Loucy (cell line): ENCODE measurements at regions not wholly inside any gene's neighbourhood (a gene's known extent, or its start where the extent isn't known, plus 50 kb on each side); places are given as distances from the start of the nearest gene placed in this dataset.
"Not testable (repeated sequence)": the region's sequence is repeated elsewhere in the genome, so short reads cannot be mapped to it uniquely, and the experiment has no call there.

Source experiments
- H2AFZ ChIP-seq: fragments of 200-600 bp; sonication (generic); 2 replicates; pipeline ENCODE4 v1.6.0; 2016; ENCODE audit warnings: antibody characterized with exemption, mild to moderate bottlenecking, low read length, moderate library complexity
- H3F3A ChIP-seq: fragments of 200-600 bp; 2 replicates; pipeline ENCODE4 v1.6.0; 2016; ENCODE audit warnings: antibody characterized with exemption, low read depth, mild to moderate bottlenecking
- H3K27me3 ChIP-seq: fragments of 200-600 bp; sonication (generic); 2 replicates; pipeline ENCODE4 v1.6.1; 2014; ENCODE audit warnings: low read length, mild to moderate bottlenecking; ENCODE audit not compliant: insufficient read depth, poor library complexity, severe bottlenecking
- H3K36me3 ChIP-seq: fragments of 200-600 bp; sonication (generic); 2 replicates; pipeline ENCODE4 v1.6.1; 2016; ENCODE audit warnings: low read length; ENCODE audit not compliant: insufficient read depth
- H3K4me1 ChIP-seq: fragments of 200-600 bp; sonication (generic); 2 replicates; pipeline ENCODE4 v1.5.1; 2014; ENCODE audit warnings: low read length, mild to moderate bottlenecking; ENCODE audit not compliant: insufficient read depth, poor library complexity, severe bottlenecking
- H3K4me2 ChIP-seq: fragments of 200-600 bp; sonication (generic); 2 replicates; pipeline ENCODE4 v1.6.0; 2014; ENCODE audit warnings: antibody characterized with exemption, low read length, low read depth, mild to moderate bottlenecking; ENCODE audit not compliant: poor library complexity, severe bottlenecking
- H3K4me3 ChIP-seq: fragments of 200-600 bp; sonication (generic); 2 replicates; pipeline ENCODE4 v1.5.1; 2014; ENCODE audit warnings: low read length, mild to moderate bottlenecking, mixed read lengths; ENCODE audit not compliant: poor library complexity, severe bottlenecking
- H3K79me2 ChIP-seq: fragments of 200-600 bp; sonication (generic); 2 replicates; pipeline ENCODE4 v1.6.1; 2014; ENCODE audit warnings: low read length; ENCODE audit not compliant: insufficient read depth
- H3K9ac ChIP-seq: fragments of 200-600 bp; sonication (generic); 2 replicates; pipeline ENCODE4 v1.6.0; 2014; ENCODE audit warnings: mild to moderate bottlenecking, low read depth, low read length, moderate library complexity; ENCODE audit not compliant: poor library complexity, severe bottlenecking
- H3K9me2 ChIP-seq: fragments of 200-600 bp; sonication (generic); replicated peaks from 2 replicates; pipeline ENCODE4 v1.6.1; 2016; ENCODE audit warnings: low read depth, low read length, mixed read lengths
- H3K9me3 ChIP-seq: fragments of 200-600 bp; sonication (generic); 2 replicates; pipeline ENCODE4 v1.6.1; 2014; ENCODE audit warnings: mild to moderate bottlenecking, antibody characterized with exemption, low read length, low read depth; ENCODE audit not compliant: insufficient read depth
- H4K20me1 ChIP-seq: fragments of 200-600 bp; sonication (generic); 2 replicates; pipeline ENCODE4 v1.6.0; 2014; ENCODE audit warnings: antibody characterized with exemption, low read length, mild to moderate bottlenecking; ENCODE audit not compliant: insufficient read depth, poor library complexity, severe bottlenecking
- EZH2phosphoT487 ChIP-seq: fragments of 200-600 bp; IDR thresholded peaks from 2 replicates; pipeline ENCODE4 v1.6.1; 2018; ENCODE audit warnings: antibody characterized with exemption, mild to moderate bottlenecking, moderate library complexity, borderline replicate concordance
- TF ChIP-seq, protein P1 (sequence below): fragments of 200-600 bp; sonication (generic); conservative IDR thresholded peaks from 2 replicates; pipeline ENCODE4 v1.5.1; 2014; ENCODE audit warnings: mild to moderate bottlenecking, antibody characterized with exemption, low read length

DNA sequence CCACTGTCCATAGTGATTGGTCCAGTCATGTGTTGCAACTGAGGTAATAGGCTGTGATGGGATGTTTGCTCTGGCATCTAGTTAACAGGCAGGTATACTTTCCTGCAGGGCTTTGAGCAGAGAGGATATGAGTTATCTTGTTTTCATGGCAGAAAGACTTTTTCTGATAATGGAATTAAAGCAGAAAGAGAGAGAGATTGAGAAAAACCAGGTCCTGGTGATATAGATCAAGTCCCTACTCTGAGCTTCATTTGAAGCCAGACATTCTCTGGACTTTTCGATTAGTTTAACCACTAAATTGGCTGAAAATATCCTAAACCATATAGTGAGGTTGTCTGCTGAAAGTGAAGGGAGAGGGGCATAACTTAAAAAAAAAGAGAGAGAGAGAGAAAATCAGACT lies 233.8 kb upstream of the TBX18 start:
- Histone ChIP-seq H3K4me3 (no peak overlapping the region), H3K27me3 (no peaks in the 10 kb centered on the region), H4K20me1 (no peaks in the 10 kb centered on the region), H3K4me1 (peaks cover 2% of the 10 kb centered on the region), H3K9me2 (no peaks in the 10 kb centered on the region), H2AFZ (no peak overlapping the region), H3F3A (no peaks in the 10 kb centered on the region), H3K79me2 (no peaks in the 10 kb centered on the region), H3K9me3 (no peaks in the 10 kb centered on the region), H3K9ac (no peak overlapping the region), H3K4me2 (no peak overlapping the region), H3K36me3 (no peaks in the 10 kb centered on the region)
- no peak for TF ChIP-seq EZH2phosphoT487
- TF ChIP-seq, protein P1, sequence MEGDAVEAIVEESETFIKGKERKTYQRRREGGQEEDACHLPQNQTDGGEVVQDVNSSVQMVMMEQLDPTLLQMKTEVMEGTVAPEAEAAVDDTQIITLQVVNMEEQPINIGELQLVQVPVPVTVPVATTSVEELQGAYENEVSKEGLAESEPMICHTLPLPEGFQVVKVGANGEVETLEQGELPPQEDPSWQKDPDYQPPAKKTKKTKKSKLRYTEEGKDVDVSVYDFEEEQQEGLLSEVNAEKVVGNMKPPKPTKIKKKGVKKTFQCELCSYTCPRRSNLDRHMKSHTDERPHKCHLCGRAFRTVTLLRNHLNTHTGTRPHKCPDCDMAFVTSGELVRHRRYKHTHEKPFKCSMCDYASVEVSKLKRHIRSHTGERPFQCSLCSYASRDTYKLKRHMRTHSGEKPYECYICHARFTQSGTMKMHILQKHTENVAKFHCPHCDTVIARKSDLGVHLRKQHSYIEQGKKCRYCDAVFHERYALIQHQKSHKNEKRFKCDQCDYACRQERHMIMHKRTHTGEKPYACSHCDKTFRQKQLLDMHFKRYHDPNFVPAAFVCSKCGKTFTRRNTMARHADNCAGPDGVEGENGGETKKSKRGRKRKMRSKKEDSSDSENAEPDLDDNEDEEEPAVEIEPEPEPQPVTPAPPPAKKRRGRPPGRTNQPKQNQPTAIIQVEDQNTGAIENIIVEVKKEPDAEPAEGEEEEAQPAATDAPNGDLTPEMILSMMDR = no peak

DNA sequence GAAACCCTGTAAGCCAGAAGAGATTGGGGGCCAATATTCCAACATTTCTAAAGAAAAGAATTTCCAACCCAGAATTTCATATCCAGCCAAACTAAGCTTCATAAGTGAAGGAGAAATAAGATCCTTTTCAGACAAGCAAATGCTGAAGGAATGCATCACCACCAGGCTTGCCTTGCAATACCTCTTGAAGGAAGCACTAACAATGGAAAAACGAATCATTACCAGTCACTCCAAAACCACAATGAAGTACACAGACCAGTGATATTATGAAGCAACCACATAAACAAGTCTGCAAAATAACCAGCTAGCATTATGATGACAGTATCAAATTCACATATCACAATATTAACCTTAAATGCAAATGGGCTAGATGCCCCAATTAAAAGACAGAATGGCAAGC lies 224.4 kb upstream of the TBX18 start:
- H4K20me1 ChIP-seq, H3K36me3 ChIP-seq, H3K4me2 ChIP-seq: not testable (repeated sequence)

DNA sequence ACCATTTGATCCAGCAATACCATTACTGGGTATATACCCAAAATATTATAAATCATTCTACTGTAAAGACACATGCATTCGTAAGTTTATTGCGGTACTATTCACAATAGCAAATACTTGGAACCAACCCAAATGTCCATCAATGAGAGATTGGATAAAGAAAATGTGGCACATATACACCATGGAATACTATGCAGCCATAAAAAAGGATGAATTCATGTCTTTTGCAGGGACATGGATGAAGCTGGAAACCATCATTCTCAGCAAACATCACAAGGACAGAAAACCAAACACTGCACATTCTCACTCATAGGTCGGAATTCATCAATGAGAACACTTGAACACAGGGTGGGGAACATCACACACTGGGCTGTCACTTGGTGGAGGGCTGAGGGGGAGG lies 221.1 kb upstream of the TBX18 start:
- not testable (repeated sequence) for H3K9me2 ChIP-seq, H3K9me3 ChIP-seq, H2AFZ ChIP-seq, H3K79me2 ChIP-seq, H3K9ac ChIP-seq, H3F3A ChIP-seq, H3K4me2 ChIP-seq, H3K4me3 ChIP-seq, H4K20me1 ChIP-seq, H3K4me1 ChIP-seq, H3K27me3 ChIP-seq, H3K36me3 ChIP-seq

More for the DNA sequence above, 224.4 kb upstream of the TBX18 start:
- H3F3A ChIP-seq, H3K9me2 ChIP-seq, H3K9me3 ChIP-seq, H3K9ac ChIP-seq, H3K4me3 ChIP-seq, H3K27me3 ChIP-seq, H3K79me2 ChIP-seq, H2AFZ ChIP-seq, H3K4me1 ChIP-seq: not testable (repeated sequence)

DNA sequence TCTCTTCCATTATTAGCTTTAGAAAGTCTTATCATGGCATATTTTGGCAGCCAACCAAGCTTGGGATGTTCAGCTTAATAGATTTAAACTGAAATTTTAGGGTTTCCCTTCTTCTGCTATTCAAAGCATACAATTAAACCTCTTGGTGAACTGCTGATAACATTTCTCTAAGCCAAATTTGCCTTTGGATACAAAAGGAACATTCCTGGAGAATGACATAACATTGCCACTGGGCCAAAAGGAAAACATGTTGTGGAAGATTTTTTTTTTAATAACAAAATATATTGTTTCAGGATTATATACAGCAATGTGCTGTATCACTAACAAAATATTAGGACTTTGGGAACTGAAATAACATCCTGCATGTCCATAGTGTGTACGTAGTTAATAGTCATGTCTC lies 215.1 kb upstream of the TBX18 start:
- H3K36me3 ChIP-seq = no peaks in the 10 kb centered on the region
- no peak overlapping the region for H3K9ac ChIP-seq
- H3K27me3 ChIP-seq = no peaks in the 10 kb centered on the region
- H3K4me3 ChIP-seq = no peak overlapping the region
- TF ChIP-seq, protein P1 = no peak
- TF ChIP-seq EZH2phosphoT487 = no peak
- no peaks in the 10 kb centered on the region for H3K9me3 ChIP-seq
- H2AFZ ChIP-seq = no peak overlapping the region
- H3K9me2 ChIP-seq = no peaks in the 10 kb centered on the region
- no peaks in the 10 kb centered on the region for H3K79me2 ChIP-seq
- no peaks in the 10 kb centered on the region for H3F3A ChIP-seq
- no peak overlapping the region for H3K4me2 ChIP-seq
- no peaks in the 10 kb centered on the region for H4K20me1 ChIP-seq
- H3K4me1 ChIP-seq = no peaks in the 10 kb centered on the region
